Loucy (cell line): ENCODE measurements at regions not wholly inside any gene's neighbourhood (a gene's known extent, or its start where the extent isn't known, plus 50 kb on each side); places are given as distances from the start of the nearest gene placed in this dataset.
"Not testable (repeated sequence)": the region's sequence is repeated elsewhere in the genome, so short reads cannot be mapped to it uniquely, and the experiment has no call there.

Experiments used
- EZH2phosphoT487 ChIP-seq: fragments of 200-600 bp; IDR thresholded peaks from 2 replicates; pipeline ENCODE4 v1.6.1; 2018; ENCODE audit warnings: antibody characterized with exemption, mild to moderate bottlenecking, moderate library complexity, borderline replicate concordance
- TF ChIP-seq, protein P1 (sequence below): fragments of 200-600 bp; sonication (generic); conservative IDR thresholded peaks from 2 replicates; pipeline ENCODE4 v1.5.1; 2014; ENCODE audit warnings: mild to moderate bottlenecking, antibody characterized with exemption, low read length

DNA sequence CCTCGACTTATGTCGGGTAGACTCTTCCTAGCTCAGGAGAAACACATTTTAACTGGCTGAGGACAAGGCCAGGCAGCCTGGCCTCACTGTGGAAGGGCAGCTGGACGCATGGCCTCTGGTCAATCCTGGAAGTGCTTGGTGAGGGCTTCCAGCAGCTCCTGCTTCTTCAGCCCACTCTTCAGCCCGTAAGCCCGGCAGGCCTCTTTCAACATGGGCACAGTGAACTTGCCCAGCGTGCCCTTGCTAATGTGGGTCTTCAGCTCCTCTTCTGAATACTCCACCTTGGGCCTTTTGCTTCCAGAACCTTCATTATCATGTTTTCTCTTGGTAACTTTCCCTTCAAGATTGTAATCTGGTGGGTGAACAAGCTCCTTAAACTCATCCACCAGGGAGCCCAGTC is 132.2 kb upstream of the MAMLD1 start:
- TF ChIP-seq, protein P1, sequence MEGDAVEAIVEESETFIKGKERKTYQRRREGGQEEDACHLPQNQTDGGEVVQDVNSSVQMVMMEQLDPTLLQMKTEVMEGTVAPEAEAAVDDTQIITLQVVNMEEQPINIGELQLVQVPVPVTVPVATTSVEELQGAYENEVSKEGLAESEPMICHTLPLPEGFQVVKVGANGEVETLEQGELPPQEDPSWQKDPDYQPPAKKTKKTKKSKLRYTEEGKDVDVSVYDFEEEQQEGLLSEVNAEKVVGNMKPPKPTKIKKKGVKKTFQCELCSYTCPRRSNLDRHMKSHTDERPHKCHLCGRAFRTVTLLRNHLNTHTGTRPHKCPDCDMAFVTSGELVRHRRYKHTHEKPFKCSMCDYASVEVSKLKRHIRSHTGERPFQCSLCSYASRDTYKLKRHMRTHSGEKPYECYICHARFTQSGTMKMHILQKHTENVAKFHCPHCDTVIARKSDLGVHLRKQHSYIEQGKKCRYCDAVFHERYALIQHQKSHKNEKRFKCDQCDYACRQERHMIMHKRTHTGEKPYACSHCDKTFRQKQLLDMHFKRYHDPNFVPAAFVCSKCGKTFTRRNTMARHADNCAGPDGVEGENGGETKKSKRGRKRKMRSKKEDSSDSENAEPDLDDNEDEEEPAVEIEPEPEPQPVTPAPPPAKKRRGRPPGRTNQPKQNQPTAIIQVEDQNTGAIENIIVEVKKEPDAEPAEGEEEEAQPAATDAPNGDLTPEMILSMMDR, result not testable (repeated sequence)
- not testable (repeated sequence) for TF ChIP-seq EZH2phosphoT487
